Activated CD4-positive, alpha-beta T cell treated with anti-CD3 and anti-CD28 coated beads, Interleukin-2, amount 50 U/mL, for 16 hours (primary cell): ENCODE measurements at regions not wholly inside any gene's neighbourhood (a gene's known extent, or its start where the extent isn't known, plus 50 kb on each side); places are given as distances from the start of the nearest gene placed in this dataset.
"Not testable (repeated sequence)": the region's sequence is repeated elsewhere in the genome, so short reads cannot be mapped to it uniquely, and the experiment has no call there.

Experiments
- DNase-seq: peaks from one replicate; pipeline ENCODE4 v3.0.0-alpha.2; 2020

DNA sequence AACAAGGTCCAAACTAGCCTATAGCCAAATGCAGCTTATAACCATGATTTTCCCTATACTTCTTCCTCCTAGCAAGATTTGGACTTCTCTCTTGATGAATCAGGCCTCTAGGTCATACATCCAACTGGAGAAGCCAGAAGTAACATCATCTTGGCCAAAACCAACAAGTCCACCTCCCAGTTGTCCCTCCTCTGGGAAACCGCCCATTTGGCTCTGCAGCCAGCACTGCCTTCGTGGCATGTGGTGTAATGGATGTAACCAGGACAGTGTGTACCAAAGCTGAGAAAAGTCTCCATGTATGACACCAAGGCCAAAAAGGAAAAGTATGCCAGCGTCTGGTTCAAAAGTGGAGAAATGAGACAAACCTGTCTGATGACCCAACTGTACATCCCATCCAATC is 59.3 kb upstream of the VASH1 start:
- DNase-seq = no peak

GRCh38 chr14:76705214-76705613 is 56.1 kb upstream of the VASH1 start:
- no peak for DNase-seq

DNA sequence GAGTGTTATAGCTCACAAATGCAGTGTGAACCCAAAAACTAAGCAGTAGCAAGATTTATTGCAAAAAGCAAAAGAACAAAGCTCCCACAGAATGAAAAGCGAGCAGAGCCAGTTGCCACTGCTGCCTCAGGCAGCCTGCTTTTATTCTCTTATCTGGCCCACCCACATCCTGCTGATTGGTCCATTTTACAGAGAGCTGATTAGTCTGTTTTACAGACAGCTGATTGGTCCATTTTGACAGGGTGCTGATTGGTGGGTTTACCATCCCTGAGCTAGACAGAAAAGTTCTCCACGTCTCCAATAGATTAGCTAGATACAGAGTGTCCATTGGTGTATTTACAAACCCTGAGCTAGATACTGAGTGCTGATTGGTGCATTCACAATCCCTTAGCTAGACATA is 55.1 kb upstream of the VASH1 start:
- not testable (repeated sequence) for DNase-seq

DNA sequence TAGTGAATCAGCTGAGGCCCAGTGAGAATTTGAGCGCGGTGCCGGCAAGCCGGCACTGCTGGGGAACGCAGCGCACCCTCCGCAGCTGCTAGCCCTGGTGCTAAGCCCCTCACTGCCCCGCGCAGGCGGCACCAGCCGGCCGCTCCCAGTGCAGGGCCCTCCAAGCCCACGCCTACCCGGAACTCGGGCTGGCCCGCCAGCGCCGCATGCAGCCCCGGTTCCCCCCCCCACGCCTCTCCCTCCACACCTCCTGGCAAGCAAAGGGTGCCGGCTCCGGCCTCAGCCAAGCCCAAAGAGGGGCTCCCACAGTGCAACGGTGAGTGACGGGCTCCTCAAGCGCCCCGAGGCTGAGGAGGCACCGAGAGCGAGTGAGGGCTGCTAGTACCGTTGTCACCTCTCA is 54.5 kb upstream of the VASH1 start:
- DNase-seq = no peak

- no peak for DNase-seq
Observed at GRCh38 chr14:76708028-76708427, 53.2 kb upstream of the VASH1 start.

DNA sequence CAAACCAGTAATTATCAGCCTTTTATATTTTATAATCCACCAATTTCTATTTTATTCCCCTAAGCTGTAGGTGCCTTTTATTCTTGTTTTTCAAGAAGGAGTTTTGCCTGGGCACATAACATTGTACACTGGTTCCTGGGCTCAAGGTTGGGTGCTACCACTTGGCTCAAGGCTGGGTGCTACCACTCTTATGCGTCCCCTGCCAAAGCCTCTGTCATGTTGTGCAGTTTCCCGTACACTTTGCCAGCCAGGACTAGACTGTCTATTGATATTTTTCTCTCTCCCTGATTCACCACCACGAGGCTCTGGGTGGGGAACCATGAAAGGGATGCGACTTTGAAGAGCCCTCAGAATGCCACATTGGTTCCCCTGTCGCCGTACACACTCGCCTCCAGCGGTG is 52.5 kb upstream of the VASH1 start:
- DNase-seq = no peak

DNA sequence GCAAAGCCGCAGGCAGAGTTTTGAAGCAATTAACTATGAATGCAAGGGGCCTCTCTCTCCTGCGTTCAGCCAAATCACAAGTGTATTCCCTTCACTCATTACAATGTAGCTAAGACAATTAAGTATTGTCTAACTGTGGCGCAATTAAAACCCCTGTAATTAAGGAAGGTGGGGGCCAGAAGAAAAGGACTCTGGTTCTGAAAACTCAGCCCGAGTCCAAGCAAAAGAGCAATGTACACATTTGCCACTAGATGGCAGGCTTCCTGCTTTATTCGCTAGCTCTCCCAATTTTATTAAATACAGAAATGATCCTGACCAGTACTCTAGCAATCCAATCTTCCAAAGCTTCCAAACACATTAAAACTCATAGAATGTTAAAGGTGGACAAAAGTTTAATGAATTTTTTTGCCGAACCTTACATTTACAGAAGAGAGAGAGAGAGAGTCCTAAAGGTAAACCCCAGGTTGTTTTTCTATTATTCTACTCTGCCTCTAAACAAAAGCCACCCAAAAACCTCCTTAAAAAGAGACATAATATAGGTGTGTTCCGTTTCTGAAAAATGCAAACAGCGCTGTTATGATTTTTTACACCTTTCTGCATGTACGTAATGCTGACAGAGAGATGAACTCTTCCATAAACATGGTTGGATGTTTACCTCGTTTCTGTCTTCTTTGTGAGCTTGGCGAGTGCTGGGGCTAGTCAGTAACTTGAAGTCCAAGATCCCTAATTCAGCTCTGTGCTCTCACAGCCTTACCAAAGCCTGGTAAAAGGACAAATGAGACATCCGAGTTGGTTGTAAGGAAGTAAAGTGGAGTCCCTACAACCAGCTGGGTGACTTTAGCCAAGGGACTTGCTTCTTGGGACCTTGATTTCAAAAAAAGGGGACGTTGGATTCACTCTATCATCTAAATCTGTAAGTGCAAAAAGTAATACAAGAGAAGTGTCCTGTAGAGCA is 50.9 kb upstream of the VASH1 start:
- DNase-seq = peak; percentile 35
